ENCODE measurements at regions not wholly inside any gene's neighbourhood (a gene's known extent, or its start where the extent isn't known, plus 50 kb on each side); places are given as distances from the start of the nearest gene placed in this dataset.
"Not testable (repeated sequence)": the region's sequence is repeated elsewhere in the genome, so short reads cannot be mapped to it uniquely, and the experiment has no call there.

DNA sequence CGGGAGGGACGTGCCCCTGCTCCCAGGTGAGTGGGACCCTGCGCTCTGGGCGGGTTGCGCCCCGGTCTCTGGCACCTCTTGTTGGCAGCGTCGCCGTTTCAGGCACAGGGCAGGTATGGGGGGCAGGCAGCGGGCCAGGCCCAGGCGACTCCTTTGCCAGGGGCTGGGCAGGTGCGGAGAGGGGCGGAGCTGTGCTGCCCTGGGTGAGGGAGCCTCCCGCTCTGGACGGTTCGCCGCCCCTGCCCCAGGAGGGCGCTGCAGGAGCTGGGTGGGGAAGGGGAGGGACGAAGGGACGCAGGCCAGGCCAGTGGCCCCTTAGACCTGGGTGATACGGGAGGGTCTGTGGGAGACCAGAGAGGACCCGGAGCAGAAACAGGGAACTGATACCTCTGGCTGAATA lies 663.9 kb upstream of the DEFB115 start:
- DNase-seq = no peak

DNA sequence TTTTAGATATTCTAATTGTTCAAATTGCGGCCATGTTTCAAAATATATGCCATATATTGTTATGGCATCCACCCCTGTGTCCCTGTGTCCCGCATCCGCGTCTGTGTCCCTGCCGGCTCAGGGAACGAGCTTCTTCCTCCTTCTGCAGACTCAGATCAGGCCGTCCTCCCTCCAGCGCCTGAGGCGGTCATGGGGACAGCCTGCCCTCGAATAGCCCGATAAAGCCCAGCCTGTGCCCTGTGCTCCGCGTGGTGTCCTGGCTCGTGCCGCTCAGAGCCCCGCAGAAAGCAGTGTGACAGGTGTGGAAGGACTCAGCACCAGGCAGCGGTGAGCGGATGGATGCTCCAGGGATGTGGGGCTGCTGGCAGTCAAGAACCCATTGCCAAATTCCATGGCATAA lies 663.4 kb upstream of the DEFB115 start:
- no peak for DNase-seq

DNA sequence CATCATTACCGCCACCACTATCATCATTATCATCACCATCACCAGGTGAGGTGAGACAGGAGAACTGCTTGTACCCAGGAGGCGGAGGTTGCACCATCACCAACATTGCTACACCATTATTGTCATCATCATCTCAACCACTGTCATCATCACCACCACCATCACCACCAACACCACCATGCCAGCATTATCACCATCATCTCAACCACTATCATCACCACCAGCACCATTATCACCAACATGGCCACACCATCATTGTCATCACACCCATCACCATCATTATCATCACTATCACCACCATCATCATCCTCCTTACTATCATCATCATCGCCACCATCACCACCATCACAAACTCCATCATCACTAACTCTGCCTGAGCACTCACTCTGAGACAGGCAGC lies 661.8 kb upstream of the DEFB115 start:
- no peak for DNase-seq

DNA sequence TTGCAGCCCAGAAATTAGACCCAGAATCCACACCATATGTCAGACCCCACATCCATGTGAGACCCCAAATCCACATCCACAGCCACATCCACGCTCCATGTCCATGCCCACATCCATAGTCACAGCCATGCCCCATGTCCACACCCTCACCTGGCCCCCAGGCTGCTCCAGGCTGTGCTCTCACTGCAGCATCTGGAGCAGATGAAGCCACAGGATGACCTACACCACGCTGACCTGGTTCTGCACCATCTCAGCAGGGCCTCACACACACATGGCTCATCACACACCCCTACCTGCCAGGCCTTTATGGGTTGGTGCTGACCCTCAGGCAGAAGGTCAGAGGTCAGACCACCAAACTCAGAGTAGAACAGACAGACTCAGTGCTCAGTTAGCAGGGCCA lies 660.0 kb upstream of the DEFB115 start:
- DNase-seq = not testable (repeated sequence)

DNA sequence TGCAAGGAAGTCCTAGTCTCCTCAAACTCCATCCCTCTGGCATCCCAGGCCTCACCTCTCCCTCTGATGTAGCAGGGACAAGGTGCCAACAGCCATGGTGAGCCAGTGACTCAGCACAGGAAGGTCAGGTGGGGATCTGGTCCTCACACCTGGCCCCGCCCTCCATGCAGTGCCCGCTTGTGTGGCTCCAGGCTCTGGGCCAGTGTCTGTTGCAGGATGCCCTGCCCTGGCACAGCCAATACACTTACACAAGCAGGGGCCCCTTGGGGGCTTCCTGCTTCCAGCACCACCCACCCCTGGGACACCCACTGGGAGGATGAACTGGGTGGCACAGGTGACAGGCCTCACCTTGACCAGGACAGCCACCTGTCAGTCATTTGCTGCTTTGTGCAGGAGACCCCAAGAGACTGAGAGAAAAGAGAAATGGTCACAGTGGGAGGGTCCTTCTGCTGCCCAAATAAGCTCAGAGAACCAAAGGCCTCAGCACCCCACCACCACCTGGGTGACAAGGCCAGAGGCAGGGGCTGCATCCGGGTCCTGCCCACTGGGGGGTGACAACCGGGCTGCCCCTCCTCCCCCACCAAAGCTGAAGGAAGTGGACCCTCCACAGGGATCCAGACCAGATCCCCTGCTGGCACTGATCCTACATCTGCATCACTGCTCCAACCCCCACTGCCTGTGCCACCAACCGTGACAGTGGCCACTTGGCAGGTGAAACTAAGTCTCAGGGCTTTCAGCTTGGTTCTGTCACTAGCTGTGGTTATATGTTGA lies 658.8 kb upstream of the DEFB115 start:
- no peak for DNase-seq

DNA sequence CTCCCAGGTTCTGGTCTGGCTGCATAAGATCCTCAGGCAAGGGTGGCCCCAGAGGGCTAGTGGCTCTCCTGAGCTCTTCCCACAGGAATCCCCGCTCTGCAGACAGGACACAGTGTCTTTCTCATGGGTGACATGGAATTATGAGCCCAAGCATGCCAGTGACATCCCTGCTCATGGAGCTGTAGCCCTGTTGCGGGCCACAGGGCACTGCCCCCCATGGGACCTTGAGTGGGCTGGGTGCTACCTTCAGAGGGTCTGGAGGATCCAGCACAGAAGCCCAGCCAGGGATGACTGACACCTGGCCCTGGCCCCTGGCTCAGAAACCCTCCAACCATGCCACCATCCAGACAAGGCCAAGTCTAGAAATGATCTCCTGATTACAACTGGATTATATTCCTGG lies 657.5 kb upstream of the DEFB115 start:
- no peak for DNase-seq

DNA sequence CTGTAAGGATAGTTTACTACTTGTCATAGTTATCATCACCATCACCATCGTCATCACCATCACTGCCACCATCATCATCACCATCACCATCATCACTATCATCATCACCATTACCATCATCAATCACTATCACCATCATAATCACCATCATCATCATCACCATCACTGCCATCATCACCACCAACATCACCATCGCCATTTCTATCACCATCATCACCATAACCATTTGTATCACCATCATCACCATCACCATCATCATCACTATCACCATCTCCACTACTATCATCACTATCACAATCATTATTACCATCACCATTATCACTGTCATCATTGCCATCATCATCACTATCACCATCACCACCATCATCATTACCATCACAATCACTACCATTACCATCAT lies 655.5 kb upstream of the DEFB115 start:
- DNase-seq = no peak

DNA sequence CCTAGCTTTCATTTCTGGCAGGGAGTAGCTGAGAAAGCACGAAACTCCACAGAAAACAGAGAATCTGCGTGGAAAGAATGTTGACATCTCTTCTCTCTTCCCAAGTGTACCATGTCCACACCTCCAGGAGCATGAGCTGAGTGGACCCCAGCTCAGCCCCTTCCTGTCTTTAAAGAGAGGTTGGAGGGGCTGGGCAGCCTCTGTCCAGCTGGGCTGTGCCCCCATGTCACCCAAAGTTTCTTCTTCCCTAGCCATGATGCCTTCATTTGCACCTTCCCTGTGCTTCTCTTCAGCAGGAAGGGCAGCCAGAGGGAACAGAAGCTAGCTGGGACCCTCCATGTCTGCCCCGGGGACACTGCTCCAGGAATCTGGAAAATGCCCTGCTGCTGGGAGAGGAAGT lies 655.0 kb upstream of the DEFB115 start:
- no peak for DNase-seq

DNA sequence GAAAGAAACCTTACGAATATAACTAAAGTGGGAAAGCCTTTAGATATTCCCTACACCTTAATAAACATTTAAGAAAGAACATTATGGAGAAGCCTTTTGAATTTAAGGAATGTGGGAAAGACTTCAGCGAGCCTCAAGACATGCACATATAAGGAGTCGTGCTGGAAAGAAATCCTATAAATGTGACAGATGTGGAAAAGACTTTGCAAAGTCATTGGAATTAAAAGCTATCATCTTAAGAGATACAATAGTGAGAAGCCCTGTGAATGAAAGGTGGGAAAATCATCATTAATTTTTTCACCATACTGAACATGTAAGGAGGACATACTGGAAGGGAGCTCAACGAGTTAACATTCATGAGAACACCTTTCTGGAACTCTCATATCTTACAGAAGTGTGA lies 650.5 kb upstream of the DEFB115 start:
- no peak for DNase-seq

DNA sequence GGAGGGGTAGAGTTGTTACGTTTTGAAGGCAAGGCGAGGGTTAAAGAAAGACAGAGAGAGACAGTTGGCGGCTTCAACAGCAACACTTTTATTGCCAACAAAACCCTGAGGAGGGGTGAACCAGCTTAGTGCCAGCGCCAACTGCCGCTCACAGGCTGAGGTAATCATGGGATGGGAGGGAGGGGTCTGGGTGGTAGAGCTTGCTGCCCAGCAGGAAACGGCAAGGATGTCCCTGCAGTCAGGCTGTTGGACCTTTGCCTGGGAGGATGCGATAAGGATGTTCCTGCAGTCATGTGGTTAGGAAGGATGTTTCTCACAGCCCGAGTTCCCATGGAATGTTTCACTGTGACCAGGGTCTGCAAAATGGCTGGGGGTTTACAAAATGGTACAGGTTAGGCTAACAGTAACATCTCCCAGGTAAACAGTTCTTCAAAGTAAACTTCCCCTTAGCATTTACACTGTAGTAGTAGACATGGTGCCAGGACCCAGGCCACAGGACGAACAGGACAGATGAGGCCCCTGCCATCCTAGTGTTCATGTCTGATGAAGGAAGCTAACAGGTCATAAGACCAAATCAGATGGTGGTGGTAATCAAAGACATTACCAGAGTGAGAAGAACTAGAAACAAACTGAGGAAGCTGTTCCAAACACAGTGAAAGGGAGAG lies 647.3 kb upstream of the DEFB115 start:
- no peak for DNase-seq

DNA sequence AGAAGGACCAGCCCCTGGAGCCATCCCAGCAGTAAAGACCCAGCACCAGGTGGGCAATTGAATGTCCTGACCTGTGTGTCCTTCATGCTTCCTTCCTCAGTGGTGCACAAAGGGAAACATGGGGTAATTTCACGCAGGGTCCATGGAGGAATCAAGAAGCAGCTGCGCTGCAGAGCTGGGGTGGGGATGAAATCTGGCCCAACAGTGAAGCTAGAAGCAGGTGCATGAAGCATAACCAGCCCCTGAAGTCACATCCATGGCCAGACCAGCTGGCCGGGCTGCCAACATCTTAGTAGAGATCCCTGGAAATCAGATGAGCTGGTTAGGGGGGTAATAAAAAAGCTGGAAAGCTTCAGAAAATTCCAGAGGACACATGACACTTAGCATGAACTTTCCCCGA lies 646.7 kb upstream of the DEFB115 start:
- DNase-seq = no peak

DNA sequence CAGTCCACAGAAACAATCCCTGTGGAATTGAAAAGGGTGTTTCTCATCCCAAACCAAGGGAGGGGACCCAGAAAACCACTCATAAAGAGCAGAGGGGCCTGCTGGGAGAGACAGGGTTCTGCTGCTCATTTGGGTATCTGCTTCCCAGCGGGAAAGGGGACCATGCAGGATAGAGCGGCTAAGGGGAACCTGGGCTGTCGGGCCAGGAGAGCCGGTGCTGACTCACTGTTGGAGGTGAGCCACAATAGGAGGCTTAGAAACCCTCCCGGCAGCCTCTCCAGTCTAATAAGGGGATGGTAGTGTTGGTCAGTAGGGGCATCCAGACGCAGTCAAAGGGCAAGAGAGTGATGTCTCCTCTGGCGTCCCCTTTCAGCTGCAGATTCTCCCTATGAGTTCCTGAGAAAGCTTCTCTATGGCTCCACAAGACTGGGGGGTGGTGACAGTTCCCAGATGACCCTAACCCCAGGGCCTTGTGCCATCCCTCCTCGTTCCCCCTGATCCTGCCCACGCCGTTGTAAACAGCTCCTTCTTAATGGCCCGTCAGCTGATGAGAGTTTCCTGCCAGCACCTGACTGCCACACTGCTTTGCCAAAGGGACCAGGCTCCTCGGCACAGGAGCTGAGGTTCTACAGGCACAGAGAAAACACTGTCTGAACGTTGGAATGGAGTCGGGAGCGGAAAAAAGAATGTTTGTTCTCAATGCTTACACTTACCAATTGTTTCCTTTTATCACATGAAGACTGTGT lies 646.1 kb upstream of the DEFB115 start:
- DNase-seq = no peak

DNA sequence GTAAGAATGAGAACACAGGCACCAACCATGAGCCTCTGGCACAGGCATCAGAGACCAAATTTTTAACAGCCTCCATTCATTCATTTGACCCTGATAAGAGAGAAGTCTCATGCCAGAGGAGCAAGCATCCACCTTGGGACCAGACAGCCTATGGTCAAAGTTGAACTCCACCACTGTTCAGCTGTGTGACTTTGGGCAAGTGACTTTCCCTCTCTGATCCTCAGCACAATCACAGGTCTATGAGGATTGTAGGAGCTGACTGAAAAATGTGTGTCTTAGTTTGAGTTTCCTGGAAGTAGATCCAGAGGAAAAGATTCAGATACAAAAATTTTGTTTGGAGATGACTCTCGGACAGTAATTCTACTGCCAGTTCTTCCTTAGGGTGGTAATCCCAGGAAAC lies 645.1 kb upstream of the DEFB115 start:
- no peak for DNase-seq

DNA sequence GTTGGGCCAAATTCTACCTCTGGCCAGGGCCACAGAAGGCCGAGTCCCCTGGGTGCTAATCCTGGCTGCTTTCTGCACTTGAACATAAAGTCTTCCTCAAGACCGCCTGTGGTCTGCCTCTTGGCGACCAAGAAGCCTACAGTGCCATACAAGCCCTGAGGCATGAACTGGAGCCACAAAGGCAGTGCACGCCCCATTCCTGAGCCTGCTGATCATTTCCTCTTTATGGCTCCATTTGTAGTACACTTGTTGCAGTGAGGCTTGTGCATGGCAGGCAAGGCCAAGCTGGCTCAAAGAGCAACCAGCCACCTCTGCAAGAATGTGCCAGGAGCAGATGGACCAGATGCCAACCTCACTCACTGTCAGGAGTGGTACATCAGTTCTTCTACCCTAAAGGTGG lies 636.1 kb upstream of the DEFB115 start:
- DNase-seq = not testable (repeated sequence)

DNA sequence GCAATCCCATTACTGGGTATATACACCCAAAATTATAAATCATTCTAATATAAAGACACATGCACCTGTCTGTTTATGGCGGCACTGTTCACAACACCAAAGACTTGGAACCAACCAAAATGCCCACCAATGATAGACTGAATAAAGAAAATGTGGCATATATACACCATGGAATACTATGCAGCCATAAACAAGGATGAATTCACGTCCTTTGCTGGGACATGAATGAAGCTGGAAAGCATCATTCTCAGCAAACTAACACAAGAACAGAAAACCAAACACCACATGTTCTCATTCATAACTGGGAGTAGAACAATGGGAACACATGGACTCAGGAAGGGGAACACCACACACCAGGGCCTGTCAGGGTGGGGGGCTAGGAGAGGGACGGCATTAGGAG lies 633.2 kb upstream of the DEFB115 start:
- not testable (repeated sequence) for DNase-seq

DNA sequence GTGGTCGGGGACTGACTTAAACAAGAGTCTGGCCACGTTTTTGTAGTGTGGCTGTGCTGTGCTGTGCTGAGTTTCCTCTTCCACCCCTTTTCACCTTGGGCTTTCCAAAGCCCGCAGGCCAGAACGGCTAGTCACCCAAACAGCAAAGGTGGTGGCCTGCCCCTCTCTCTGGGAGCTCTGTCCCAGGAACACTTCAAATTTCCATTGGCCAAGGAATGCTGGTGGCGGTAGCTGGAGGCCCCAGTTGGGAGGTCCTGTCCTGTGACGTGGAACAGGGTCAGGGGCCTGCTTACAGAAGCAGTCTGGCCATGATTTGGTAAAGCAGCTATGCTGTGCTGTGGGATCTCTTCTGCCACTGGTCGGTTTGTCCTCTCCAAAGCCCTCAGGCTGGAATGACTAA lies 628.1 kb upstream of the DEFB115 start:
- DNase-seq = not testable (repeated sequence)

DNA sequence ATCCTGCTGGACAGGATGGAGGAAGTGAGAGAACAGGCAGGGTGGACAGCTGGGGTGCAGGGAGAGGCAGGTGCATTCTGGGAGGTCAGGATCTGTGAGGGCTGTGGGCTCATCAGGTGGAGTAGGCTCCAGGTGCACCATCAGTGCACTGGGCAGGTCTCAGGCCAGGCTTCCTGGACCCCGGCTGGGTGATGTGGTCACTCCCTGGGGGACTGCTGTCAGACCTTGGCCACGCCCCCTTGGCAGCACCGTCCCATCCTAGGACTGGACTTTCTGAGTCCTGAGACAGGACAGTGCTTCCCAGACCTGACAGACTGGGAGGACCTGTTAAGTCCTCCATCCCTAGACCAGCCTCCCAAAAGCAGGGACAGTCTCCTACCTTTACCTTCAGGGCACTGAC lies 626.7 kb upstream of the DEFB115 start:
- DNase-seq = no peak

DNA sequence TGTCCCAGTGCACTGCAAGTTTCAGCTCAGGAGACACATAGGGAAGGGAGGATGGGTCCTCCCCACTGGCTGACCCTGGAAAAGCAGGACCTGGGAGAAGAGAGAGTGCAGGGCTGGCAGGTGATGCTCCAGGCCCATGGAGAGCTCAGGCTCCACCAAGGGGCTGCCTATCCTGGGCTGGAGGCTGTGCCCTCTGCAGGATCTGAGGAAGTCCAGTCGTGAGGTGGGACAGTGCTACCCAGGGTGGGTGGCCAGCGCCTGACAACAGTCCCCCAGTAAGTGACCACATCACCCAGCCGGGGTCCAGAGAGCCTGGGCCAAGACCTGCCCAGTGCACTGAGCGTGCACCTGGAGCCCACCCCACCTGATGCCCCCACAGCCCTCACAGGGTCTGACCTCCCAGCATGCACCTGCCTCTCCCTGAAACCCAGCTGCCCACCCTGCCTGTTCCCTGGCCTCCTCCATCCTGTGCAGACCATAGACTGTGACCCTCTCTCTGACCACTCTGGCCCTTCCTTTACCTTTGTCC lies 626.1 kb upstream of the DEFB115 start:
- not testable (repeated sequence) for DNase-seq

DNA sequence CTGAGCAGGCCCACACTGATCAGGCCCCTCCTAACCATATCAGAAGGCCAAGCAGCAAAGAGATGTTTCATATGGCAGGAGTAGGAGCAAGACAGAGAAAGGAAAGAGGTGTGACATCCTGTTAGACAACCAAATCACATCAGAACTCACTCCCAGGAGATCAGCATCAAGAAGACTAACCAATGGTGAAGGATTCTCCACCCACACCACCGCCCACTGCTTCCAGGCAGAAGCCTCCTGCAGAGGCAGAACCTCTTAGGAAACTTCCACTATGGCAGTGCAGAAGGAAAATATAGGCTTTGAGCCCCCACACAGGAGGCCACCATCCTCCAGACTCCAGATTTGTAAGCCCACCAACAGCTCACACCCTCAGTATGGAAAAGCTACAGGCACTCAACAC lies 624.7 kb upstream of the DEFB115 start:
- not testable (repeated sequence) for DNase-seq

DNA sequence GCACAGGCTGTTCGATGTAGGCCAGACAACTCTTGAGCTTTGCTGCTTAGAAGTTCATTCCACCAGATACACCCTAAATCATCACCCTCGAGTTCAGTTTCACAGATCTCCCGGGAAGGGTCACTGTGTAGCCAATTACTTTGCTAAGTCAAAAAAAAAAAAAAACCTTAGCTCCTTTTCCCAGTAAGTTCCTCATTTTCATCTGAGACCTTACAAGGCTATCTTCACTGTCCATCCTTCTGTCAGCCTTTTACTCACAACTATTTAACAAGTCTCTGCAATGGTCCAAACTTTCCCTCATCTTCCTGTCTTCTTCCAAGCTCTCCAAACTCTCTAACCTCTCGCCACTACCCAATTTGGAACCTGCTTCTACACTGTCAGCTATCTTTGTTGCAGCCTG lies 615.9 kb upstream of the DEFB115 start:
- DNase-seq = not testable (repeated sequence)

DNA sequence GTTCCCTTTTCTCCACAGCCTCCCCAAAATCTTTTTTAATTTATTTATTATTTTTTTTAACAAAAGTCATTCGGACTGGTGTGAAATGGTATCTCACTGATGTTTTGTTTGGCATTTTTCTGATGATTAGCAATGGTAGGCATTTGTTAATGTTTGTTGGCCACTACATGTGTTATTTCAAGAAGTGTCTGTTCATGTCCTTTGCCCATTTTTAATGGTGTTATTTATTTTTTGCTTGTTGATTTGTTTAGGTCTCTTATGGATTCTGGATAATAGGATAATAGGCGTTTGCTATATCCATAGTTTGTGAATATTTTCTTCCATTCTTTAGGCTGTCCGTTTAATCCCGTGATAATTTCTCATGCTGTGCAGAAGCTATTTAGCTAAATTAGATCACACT lies 596.5 kb upstream of the DEFB115 start:
- not testable (repeated sequence) for DNase-seq

DNA sequence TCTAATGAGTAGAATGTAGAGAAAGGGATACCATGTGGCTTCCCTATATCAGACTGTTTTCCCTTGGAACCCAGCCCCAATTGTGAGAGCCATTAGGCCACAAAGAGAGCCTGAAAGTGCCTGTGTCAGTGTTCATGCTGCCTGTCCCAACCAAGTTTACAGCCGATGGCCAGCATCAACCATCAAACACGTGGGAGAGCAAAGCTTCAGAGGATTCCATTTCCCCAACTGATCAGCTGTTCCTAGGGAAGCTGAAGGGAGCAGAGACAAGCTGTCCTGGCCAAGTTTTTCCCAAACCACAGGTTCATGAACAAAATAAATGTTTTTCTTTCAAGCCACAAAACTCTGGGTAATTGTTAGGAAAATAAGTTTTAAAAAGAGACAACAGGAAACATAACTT lies 589.0 kb upstream of the DEFB115 start:
- DNase-seq = not testable (repeated sequence)

DNA sequence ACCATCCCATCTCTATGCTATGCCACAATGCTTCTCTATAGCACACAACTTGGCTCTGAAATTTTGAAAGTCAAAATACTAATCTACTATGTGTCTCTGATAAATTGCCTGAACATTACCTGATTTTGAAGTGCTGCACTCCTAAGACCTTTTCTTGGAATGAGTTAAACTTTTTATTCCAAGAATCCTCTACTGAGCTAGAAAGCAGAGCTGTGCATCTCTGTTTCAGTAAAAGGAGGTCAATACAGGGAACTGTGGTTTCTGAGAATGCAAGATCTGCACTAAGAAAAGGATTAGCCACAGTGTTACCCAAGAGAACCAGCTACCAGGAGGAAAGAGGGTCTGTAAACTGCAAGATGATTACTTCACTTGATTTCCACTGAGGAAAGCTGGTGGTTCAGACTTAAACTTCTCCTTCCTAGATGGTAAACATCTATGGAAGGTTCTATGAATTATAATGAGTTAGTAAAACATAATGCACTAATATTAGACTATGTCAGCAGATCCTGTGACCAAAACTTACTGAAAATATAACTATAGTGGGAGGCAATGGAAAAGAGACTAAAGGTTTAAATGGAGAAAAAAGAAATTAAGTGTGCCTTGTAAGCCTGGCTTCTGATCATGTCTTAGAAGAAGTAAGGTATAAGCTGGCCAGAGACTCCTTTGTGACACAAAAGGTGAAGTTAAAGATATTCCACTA lies 588.0 kb upstream of the DEFB115 start:
- not testable (repeated sequence) for DNase-seq
